ENCODE measurements at regions not wholly inside any gene's neighbourhood (a gene's known extent, or its start where the extent isn't known, plus 50 kb on each side); places are given as distances from the start of the nearest gene placed in this dataset.

DNA sequence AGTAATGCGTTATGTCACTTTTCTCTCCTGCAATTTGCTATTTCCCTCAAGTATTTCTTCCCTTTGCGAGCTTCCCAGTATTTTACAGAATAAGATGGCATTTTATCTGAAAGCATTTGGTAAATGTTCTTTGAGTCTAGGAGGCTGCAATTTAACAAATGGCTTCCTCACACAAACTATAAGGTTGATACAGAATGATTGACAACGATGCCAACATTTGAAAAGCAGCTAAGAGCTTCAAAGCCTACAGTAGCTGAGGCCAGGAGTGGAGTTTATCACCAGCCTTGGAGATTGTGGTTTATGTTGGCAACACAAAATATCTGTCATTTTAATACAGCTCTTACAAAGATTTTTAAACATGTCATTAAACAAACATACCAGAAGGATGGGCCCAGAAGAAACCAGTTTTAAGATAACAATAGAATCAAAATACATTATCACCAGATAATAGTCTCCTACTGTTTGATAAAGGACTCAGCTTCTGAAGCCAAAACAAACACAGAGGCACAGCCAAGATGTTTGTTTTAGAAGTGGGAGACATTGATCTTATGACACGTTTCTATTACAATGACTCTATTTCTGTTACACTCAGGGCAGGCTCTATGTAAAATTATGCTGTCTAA, 711.4 kb upstream of the ACVR2A start:
- DNase-seq = no peak
- Histone ChIP-seq H3K27me3 (replicated peaks in 2 of 5; ENCODE audit: control insufficient read depth in 4 of 5, insufficient read depth in 5 of 5, low read length in 4 of 5) (no peaks in the 10 kb centered on the region), H3K9me3 (ENCODE audit: control extremely low read depth in 1 of 5, control insufficient read depth in 4 of 5, insufficient read depth in 2 of 5, low read depth in 1 of 5, low read length in 4 of 5) (no peaks in the 10 kb centered on the region), H3K36me3 (ENCODE audit: control insufficient read depth in 4 of 4, insufficient read depth in 4 of 4, low read length in 3 of 4) (no peaks in the 10 kb centered on the region), H3K4me3 (ENCODE audit: control insufficient read depth in 1 of 7, extremely low read depth in 1 of 7, insufficient read depth in 4 of 7, low read depth in 2 of 7, low read length in 6 of 7) (no peak overlapping the region), H3K27ac (ENCODE audit: insufficient read depth in 1 of 2, low read depth in 1 of 2, low read length in 2 of 2, poor library complexity in 1 of 2, severe bottlenecking in 2 of 2) (no peak overlapping the region), H3K4me1 (ENCODE audit: control extremely low read depth in 1 of 4, control insufficient read depth in 4 of 4, insufficient read depth in 4 of 4, low read length in 3 of 4) (no peaks in the 10 kb centered on the region)
- ChIA-PET POLR2A (no interaction called here), CTCF (no interaction called here)
- no CpG with 5 or more reads among the region's 4 CpGs for WGBS (ENCODE audit: insufficient coverage)

DNA sequence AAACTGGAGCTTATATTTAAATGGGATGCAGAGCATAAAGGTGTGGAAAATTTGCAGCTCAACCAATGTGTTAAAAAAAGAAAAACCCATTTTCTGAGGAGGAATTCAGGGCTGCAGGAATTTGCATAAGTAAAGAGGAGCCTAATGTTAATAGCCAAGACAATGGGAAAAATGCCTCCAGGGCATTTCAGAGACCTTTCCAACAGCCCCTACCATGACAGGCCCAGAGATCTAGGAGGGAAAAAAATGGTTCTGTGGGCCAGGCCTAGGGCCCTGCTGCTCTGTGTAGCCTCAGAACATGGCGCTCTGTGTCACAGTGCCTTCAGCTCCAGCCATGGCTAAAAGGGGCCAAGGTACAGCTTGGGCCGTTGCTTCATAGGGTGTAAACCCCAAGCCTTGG, 719.7 kb upstream of the ACVR2A start:
- Histone ChIP-seq H3K9me3 (ENCODE audit: control extremely low read depth in 1 of 5, control insufficient read depth in 4 of 5, insufficient read depth in 2 of 5, low read depth in 1 of 5, low read length in 4 of 5) (peaks cover 0 to 4% (median 3%) of the 10 kb centered on the region in 5 experiments), H3K4me1 (ENCODE audit: control extremely low read depth in 1 of 4, control insufficient read depth in 4 of 4, insufficient read depth in 4 of 4, low read length in 3 of 4) (no peaks in the 10 kb centered on the region), H3K4me3 (ENCODE audit: control insufficient read depth in 1 of 7, extremely low read depth in 1 of 7, insufficient read depth in 4 of 7, low read depth in 2 of 7, low read length in 6 of 7) (no peak overlapping the region), H3K36me3 (ENCODE audit: control insufficient read depth in 4 of 4, insufficient read depth in 4 of 4, low read length in 3 of 4) (no peaks in the 10 kb centered on the region), H3K27ac (ENCODE audit: insufficient read depth in 1 of 2, low read depth in 1 of 2, low read length in 2 of 2, poor library complexity in 1 of 2, severe bottlenecking in 2 of 2) (no peak overlapping the region), H3K27me3 (replicated peaks in 2 of 5; ENCODE audit: control insufficient read depth in 4 of 5, insufficient read depth in 5 of 5, low read length in 4 of 5) (no peaks in the 10 kb centered on the region)
- DNase-seq = no peak
- 100% methylated on average over 1 of the region's 2 CpGs for WGBS (ENCODE audit: insufficient coverage)
- ChIA-PET POLR2A (no interaction called here), CTCF (no interaction called here)

DNA sequence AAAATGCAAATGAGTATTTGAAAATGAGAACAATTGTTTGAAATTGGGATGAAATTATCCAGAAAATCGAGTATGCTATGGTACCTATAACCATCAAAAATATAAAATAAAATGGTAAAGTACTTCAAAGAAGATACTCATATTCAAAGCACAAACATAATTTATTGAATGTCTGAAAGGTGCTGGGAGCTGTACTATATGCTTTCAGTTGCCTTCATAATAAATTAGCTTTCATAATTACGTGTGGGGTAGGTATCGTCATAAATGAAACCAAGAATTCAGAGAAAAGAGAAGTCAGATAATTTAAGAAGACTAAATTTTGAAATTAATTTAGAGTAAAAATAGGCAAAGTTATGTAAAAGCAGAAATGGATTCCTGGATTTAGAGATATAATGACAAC, 721.9 kb upstream of the ACVR2A start:
- no peak for DNase-seq
- no CpG with 5 or more reads among the region's 3 CpGs for WGBS (ENCODE audit: insufficient coverage)
- H3K36me3 ChIP-seq (ENCODE audit: control insufficient read depth in 4 of 4, insufficient read depth in 4 of 4, low read length in 3 of 4) = no peaks in the 10 kb centered on the region
- POLR2A ChIA-PET = no interaction called here
- CTCF ChIA-PET = interaction anchor here (2.1 kb wide), 1 partner anchor 14 kb away, joined by 4 read pairs; no protein-coding TSS in a partner anchor
- H3K9me3 ChIP-seq (ENCODE audit: control extremely low read depth in 1 of 5, control insufficient read depth in 4 of 5, insufficient read depth in 2 of 5, low read depth in 1 of 5, low read length in 4 of 5) = peaks cover 0 to 4% (median 3%) of the 10 kb centered on the region in 5 experiments
- H3K27me3 ChIP-seq (replicated peaks in 2 of 5; ENCODE audit: control insufficient read depth in 4 of 5, insufficient read depth in 5 of 5, low read length in 4 of 5) = no peaks in the 10 kb centered on the region
- H3K27ac ChIP-seq (ENCODE audit: insufficient read depth in 1 of 2, low read depth in 1 of 2, low read length in 2 of 2, poor library complexity in 1 of 2, severe bottlenecking in 2 of 2) = no peak overlapping the region
- H3K4me3 ChIP-seq (ENCODE audit: control insufficient read depth in 1 of 7, extremely low read depth in 1 of 7, insufficient read depth in 4 of 7, low read depth in 2 of 7, low read length in 6 of 7) = no peak overlapping the region
- no peaks in the 10 kb centered on the region for H3K4me1 ChIP-seq (ENCODE audit: control extremely low read depth in 1 of 4, control insufficient read depth in 4 of 4, insufficient read depth in 4 of 4, low read length in 3 of 4)

DNA sequence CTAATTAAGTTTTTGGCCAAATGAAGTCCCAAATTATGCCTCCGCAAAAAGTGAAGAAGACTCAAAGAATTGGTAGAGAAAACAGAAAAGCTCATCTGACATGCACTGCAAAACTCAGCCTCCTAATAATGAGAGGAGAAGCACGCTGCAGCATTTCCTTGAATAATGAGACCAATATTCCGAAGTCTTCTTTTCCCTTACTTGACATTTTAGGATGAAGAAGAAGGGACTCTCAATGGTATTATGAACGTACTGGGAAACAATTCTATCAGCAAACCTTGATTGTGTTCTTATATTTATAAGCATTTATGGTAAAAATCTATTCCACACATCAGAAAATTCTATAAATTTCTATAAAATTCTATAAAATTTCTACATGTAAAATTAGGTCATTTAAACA, 733.9 kb upstream of the ACVR2A start:
- DNase-seq = no peak
- CTCF ChIA-PET = no interaction called here
- H3K27me3 ChIP-seq (replicated peaks in 2 of 5; ENCODE audit: control insufficient read depth in 4 of 5, insufficient read depth in 5 of 5, low read length in 4 of 5) = no peaks in the 10 kb centered on the region
- H3K9me3 ChIP-seq (ENCODE audit: control extremely low read depth in 1 of 5, control insufficient read depth in 4 of 5, insufficient read depth in 2 of 5, low read depth in 1 of 5, low read length in 4 of 5) = no peaks in the 10 kb centered on the region
- POLR2A ChIA-PET = no interaction called here
- whole genome bisulfite sequencing (ENCODE audit: insufficient coverage) = 100% methylated on average over 2 of the region's 4 CpGs
- no peak overlapping the region for H3K27ac ChIP-seq (ENCODE audit: insufficient read depth in 1 of 2, low read depth in 1 of 2, low read length in 2 of 2, poor library complexity in 1 of 2, severe bottlenecking in 2 of 2)
- H3K4me3 ChIP-seq (ENCODE audit: control insufficient read depth in 1 of 7, extremely low read depth in 1 of 7, insufficient read depth in 4 of 7, low read depth in 2 of 7, low read length in 6 of 7) = no peak overlapping the region
- H3K4me1 ChIP-seq (ENCODE audit: control extremely low read depth in 1 of 4, control insufficient read depth in 4 of 4, insufficient read depth in 4 of 4, low read length in 3 of 4) = no peaks in the 10 kb centered on the region
- no peaks in the 10 kb centered on the region for H3K36me3 ChIP-seq (ENCODE audit: control insufficient read depth in 4 of 4, insufficient read depth in 4 of 4, low read length in 3 of 4)

DNA sequence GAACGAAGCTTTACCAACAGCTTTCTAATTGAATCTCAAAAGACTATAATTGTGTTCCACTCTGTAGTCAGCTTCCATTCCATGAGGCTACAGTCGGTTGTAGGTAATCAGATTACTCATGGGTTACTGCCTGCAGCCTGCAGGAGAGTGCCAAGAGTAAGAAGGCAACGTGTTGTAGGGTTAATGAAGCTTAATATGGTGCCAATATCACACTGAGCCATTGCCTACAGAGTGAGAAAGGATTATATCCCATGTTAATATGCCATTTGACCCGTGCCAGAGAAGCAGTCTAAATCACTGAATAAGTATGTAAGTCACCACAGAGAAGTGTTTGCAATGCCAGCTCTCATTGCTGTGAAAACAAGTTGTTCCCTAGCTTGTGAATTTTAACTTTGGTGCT, 734.5 kb upstream of the ACVR2A start:
- Histone ChIP-seq H3K9me3 (ENCODE audit: control extremely low read depth in 1 of 5, control insufficient read depth in 4 of 5, insufficient read depth in 2 of 5, low read depth in 1 of 5, low read length in 4 of 5) (no peaks in the 10 kb centered on the region), H3K36me3 (ENCODE audit: control insufficient read depth in 4 of 4, insufficient read depth in 4 of 4, low read length in 3 of 4) (no peaks in the 10 kb centered on the region), H3K27me3 (replicated peaks in 2 of 5; ENCODE audit: control insufficient read depth in 4 of 5, insufficient read depth in 5 of 5, low read length in 4 of 5) (no peaks in the 10 kb centered on the region), H3K4me3 (ENCODE audit: control insufficient read depth in 1 of 7, extremely low read depth in 1 of 7, insufficient read depth in 4 of 7, low read depth in 2 of 7, low read length in 6 of 7) (no peak overlapping the region), H3K4me1 (ENCODE audit: control extremely low read depth in 1 of 4, control insufficient read depth in 4 of 4, insufficient read depth in 4 of 4, low read length in 3 of 4) (no peaks in the 10 kb centered on the region), H3K27ac (ENCODE audit: insufficient read depth in 1 of 2, low read depth in 1 of 2, low read length in 2 of 2, poor library complexity in 1 of 2, severe bottlenecking in 2 of 2) (no peak overlapping the region)
- CTCF ChIA-PET = no interaction called here
- no peak for DNase-seq
- WGBS (ENCODE audit: insufficient coverage) = 83% methylated on average over 3 of the region's 4 CpGs
- POLR2A ChIA-PET = no interaction called here

GRCh38 chr2:147109291-147109690, 735.5 kb upstream of the ACVR2A start:
- POLR2A ChIA-PET = no interaction called here
- H3K9me3 ChIP-seq (ENCODE audit: control extremely low read depth in 1 of 5, control insufficient read depth in 4 of 5, insufficient read depth in 2 of 5, low read depth in 1 of 5, low read length in 4 of 5) = no peaks in the 10 kb centered on the region

DNA sequence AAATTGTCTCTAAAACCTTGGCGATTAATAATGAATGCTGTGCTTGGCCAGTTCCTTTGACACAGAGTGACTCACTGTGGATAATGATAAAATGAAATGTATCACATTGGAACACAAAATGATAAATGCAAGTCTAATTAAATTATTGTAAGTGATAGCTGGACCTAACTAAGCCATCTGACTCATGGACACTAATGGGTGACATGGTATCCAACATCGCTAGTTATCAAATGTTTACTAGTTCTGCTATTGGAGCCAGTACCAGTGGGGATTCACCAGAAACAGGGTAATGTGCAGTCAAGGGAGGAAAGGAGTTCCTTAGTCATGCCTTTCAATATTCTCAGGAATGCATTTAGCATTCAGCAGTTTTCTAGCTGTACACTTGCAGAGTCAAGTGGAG, 736.3 kb upstream of the ACVR2A start:
- ChIA-PET CTCF (interaction anchor here (1.5 kb wide), 1 partner anchor 14 kb away, joined by 4 read pairs; no protein-coding TSS in a partner anchor), POLR2A (no interaction called here)
- H3K4me1 ChIP-seq (ENCODE audit: control extremely low read depth in 1 of 4, control insufficient read depth in 4 of 4, insufficient read depth in 4 of 4, low read length in 3 of 4) = no peaks in the 10 kb centered on the region
- H3K9me3 ChIP-seq (ENCODE audit: control extremely low read depth in 1 of 5, control insufficient read depth in 4 of 5, insufficient read depth in 2 of 5, low read depth in 1 of 5, low read length in 4 of 5) = no peaks in the 10 kb centered on the region
- no peak overlapping the region for H3K4me3 ChIP-seq (ENCODE audit: control insufficient read depth in 1 of 7, extremely low read depth in 1 of 7, insufficient read depth in 4 of 7, low read depth in 2 of 7, low read length in 6 of 7)
- DNase-seq = no peak
- WGBS (ENCODE audit: insufficient coverage) = 96% methylated on average over 2 of the region's 2 CpGs
- H3K36me3 ChIP-seq (ENCODE audit: control insufficient read depth in 4 of 4, insufficient read depth in 4 of 4, low read length in 3 of 4) = no peaks in the 10 kb centered on the region
- H3K27ac ChIP-seq (ENCODE audit: insufficient read depth in 1 of 2, low read depth in 1 of 2, low read length in 2 of 2, poor library complexity in 1 of 2, severe bottlenecking in 2 of 2) = no peak overlapping the region
- no peaks in the 10 kb centered on the region for H3K27me3 ChIP-seq (replicated peaks in 2 of 5; ENCODE audit: control insufficient read depth in 4 of 5, insufficient read depth in 5 of 5, low read length in 4 of 5)

More at GRCh38 chr2:147109291-147109690, 735.5 kb upstream of the ACVR2A start:
- H3K27me3 ChIP-seq (replicated peaks in 2 of 5; ENCODE audit: control insufficient read depth in 4 of 5, insufficient read depth in 5 of 5, low read length in 4 of 5) = no peaks in the 10 kb centered on the region
- no peak overlapping the region for H3K4me3 ChIP-seq (ENCODE audit: control insufficient read depth in 1 of 7, extremely low read depth in 1 of 7, insufficient read depth in 4 of 7, low read depth in 2 of 7, low read length in 6 of 7)
- CTCF ChIA-PET = interaction anchor here (1.5 kb wide), 1 partner anchor 13 kb away, joined by 4 read pairs; no protein-coding TSS in a partner anchor
- no peak overlapping the region for H3K27ac ChIP-seq (ENCODE audit: insufficient read depth in 1 of 2, low read depth in 1 of 2, low read length in 2 of 2, poor library complexity in 1 of 2, severe bottlenecking in 2 of 2)
- no CpG with 5 or more reads among the region's 2 CpGs for WGBS (ENCODE audit: insufficient coverage)
- no peaks in the 10 kb centered on the region for H3K4me1 ChIP-seq (ENCODE audit: control extremely low read depth in 1 of 4, control insufficient read depth in 4 of 4, insufficient read depth in 4 of 4, low read length in 3 of 4)
- H3K36me3 ChIP-seq (ENCODE audit: control insufficient read depth in 4 of 4, insufficient read depth in 4 of 4, low read length in 3 of 4) = no peaks in the 10 kb centered on the region
- DNase-seq = no peak

Measured in common myeloid progenitor, CD34-positive (primary cell).